ENCODE measurements at regions not wholly inside any gene's neighbourhood (a gene's known extent, or its start where the extent isn't known, plus 50 kb on each side); places are given as distances from the start of the nearest gene placed in this dataset.
"Not testable (repeated sequence)": the region's sequence is repeated elsewhere in the genome, so short reads cannot be mapped to it uniquely, and the experiment has no call there.

DNA sequence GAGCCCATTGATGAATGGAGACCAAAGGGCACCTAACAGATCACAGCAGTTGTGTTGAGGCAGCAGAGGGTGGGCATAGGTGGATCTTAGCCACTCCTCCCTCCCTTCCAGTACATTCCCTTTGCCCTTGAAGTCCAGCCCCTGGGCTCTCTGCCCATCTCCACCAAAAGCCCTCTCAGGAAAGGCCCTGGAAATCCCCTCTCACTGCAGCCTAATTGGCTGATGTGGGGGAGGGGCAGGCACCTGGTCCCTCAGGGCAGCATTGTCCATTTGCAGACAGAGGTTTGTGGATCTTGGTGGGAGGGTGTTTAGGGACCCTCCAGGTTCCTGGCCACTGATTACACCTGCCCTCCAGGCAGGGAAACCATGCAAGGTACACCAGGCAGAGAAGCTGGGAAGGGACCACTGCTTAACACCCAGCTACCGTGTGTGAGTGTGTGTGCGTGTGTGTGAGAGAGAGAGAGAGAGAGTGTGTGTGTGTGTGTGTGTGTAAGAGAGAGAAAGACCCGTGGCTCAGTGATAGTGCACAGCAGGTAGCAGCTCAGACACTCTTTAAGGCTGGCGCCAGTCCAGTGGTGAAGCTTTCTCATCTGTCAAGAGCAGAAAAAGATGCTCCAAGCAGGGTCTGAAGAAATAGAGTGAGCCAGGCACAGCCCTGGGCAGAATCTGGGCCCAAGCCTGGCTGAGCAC is 71.1 kb downstream of the MATN1 start:
- DNase-seq: peak in 1 of 2 donors; percentile 22
- no peak overlapping the region for H3K4me3 ChIP-seq (ENCODE audit: low read length in 2 of 2)

DNA sequence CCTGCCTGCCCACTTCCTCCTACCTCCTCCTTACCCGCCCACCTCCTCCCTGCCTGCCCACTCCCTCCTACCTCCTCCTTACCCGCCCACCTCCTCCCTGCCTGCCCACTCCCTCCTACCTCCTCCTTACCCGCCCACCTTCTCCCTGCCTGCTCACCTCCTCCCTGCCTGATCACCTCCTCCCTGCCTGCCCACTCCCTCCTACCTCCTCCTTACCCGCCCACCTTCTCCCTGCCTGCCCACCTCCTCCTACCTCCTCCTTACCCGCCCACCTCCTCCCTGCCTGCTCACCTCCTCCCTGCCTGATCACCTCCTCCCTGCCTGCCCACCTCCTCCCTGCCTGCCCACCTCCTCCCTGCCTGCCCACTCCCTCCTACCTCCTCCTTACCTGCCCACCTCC is 72.0 kb downstream of the MATN1 start:
- H3K27me3 ChIP-seq (ENCODE audit: control insufficient read depth in 1 of 2, insufficient read depth in 2 of 2, low read length in 1 of 2); H3K4me3 ChIP-seq (ENCODE audit: low read length in 2 of 2); H3K4me1 ChIP-seq (ENCODE audit: control insufficient read depth in 1 of 2, insufficient read depth in 2 of 2, low read length in 2 of 2); ATAC-seq (ENCODE audit: low FRiP score); intact Hi-C loops (cut with DNase I); H3K9me3 ChIP-seq (ENCODE audit: control insufficient read depth, low read length); H3K36me3 ChIP-seq (ENCODE audit: control insufficient read depth in 1 of 2, insufficient read depth in 2 of 2, low read length in 1 of 2); H3K27ac ChIP-seq (ENCODE audit: low read depth in 1 of 2, low read length in 2 of 2): not testable (repeated sequence)
- peak in 1 of 2 donors; percentile 38 for DNase-seq
- WGBS, 2 donors: 68 to 71% methylated on average over 5 of the region's 5 CpGs

More for the DNA sequence above, 71.1 kb downstream of the MATN1 start:
- ATAC-seq (ENCODE audit: low FRiP score): no peak
- no peaks in the 10 kb centered on the region for H3K4me1 ChIP-seq (ENCODE audit: control insufficient read depth in 1 of 2, insufficient read depth in 2 of 2, low read length in 2 of 2)
- no peaks in the 10 kb centered on the region for H3K36me3 ChIP-seq (ENCODE audit: control insufficient read depth in 1 of 2, insufficient read depth in 2 of 2, low read length in 1 of 2)
- no peaks in the 10 kb centered on the region for H3K9me3 ChIP-seq (ENCODE audit: control insufficient read depth, low read length)
- 54 to 61% methylated on average over 4 of the region's 4 CpGs for WGBS, 2 donors
- H3K27ac ChIP-seq (ENCODE audit: low read depth in 1 of 2, low read length in 2 of 2): no peak overlapping the region
- intact Hi-C loops (cut with DNase I): no loop called here
- peaks cover 0 to 2% of the 10 kb centered on the region in 2 donors for H3K27me3 ChIP-seq (ENCODE audit: control insufficient read depth in 1 of 2, insufficient read depth in 2 of 2, low read length in 1 of 2)

GRCh38 chr1:30650968-30651320 is 72.4 kb downstream of the MATN1 start:
- WGBS, 2 donors: 32 to 38% methylated on average over 7 of the region's 7 CpGs
- H3K4me3 ChIP-seq (ENCODE audit: low read length in 2 of 2): no peak overlapping the region
- H3K27ac ChIP-seq (ENCODE audit: low read depth in 1 of 2, low read length in 2 of 2): no peak overlapping the region
- H3K36me3 ChIP-seq (ENCODE audit: control insufficient read depth in 1 of 2, insufficient read depth in 2 of 2, low read length in 1 of 2): no peaks in the 10 kb centered on the region
- no peak for ATAC-seq (ENCODE audit: low FRiP score)
- no peaks in the 10 kb centered on the region for H3K4me1 ChIP-seq (ENCODE audit: control insufficient read depth in 1 of 2, insufficient read depth in 2 of 2, low read length in 2 of 2)
- DNase-seq: peak in 1 of 2 donors; percentile 70
- H3K27me3 ChIP-seq (ENCODE audit: control insufficient read depth in 1 of 2, insufficient read depth in 2 of 2, low read length in 1 of 2): peaks cover 0 to 2% of the 10 kb centered on the region in 2 donors
- H3K9me3 ChIP-seq (ENCODE audit: control insufficient read depth, low read length): no peaks in the 10 kb centered on the region
- intact Hi-C loops (cut with DNase I): no loop called here

- peak in 1 of 2 donors; percentile 44 for DNase-seq
- H3K4me3 ChIP-seq (ENCODE audit: low read length in 2 of 2): no peak overlapping the region
- H3K27ac ChIP-seq (ENCODE audit: low read depth in 1 of 2, low read length in 2 of 2): no peak overlapping the region
- ATAC-seq (ENCODE audit: low FRiP score): no peak
- H3K4me1 ChIP-seq (ENCODE audit: control insufficient read depth in 1 of 2, insufficient read depth in 2 of 2, low read length in 2 of 2): no peaks in the 10 kb centered on the region
- 37 to 49% methylated on average over 13 of the region's 13 CpGs for WGBS, 2 donors
- intact Hi-C loops (cut with DNase I): no loop called here
- H3K27me3 ChIP-seq (ENCODE audit: control insufficient read depth in 1 of 2, insufficient read depth in 2 of 2, low read length in 1 of 2): peaks cover 0 to 2% of the 10 kb centered on the region in 2 donors
- no peaks in the 10 kb centered on the region for H3K9me3 ChIP-seq (ENCODE audit: control insufficient read depth, low read length)
- H3K36me3 ChIP-seq (ENCODE audit: control insufficient read depth in 1 of 2, insufficient read depth in 2 of 2, low read length in 1 of 2): no peaks in the 10 kb centered on the region
These were observed 73.1 kb downstream of the MATN1 start for GRCh38 chr1:30650038-30650967.

DNA sequence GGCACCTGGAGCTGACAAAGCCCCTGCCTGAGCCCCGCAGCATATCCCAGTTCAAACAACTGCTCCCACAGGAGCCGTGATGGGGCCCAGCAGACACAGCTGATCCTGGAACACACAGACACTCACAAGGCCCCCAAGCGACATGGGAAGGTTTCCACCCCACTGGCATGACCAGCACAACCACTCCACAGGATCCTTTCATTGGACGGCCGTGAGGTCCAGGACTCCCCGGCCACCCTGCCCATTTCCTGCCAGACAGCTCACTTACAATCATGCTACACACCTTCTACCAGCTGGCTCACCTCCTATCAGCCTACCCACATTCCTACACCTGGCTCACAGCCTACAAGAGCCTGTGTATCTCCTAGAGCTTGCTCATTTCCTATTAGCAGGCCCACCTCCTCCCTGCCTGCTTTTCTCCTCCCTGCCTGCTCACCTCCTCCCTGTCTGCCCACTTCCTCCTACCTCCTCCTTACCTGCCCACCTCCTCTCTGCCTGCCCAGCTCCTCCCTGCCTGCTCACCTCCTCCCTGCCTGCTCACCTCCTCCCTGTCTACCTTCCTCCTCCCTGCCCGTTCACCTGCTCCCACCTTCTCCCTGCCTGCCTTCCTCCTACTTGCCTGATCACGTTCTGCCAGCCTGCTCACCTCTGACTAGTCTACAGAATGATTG is 73.9 kb downstream of the MATN1 start:
- Histone ChIP-seq H3K36me3 (ENCODE audit: control insufficient read depth in 1 of 2, insufficient read depth in 2 of 2, low read length in 1 of 2) (no peaks in the 10 kb centered on the region), H3K27ac (ENCODE audit: low read depth in 1 of 2, low read length in 2 of 2) (no peak overlapping the region), H3K27me3 (ENCODE audit: control insufficient read depth in 1 of 2, insufficient read depth in 2 of 2, low read length in 1 of 2) (peaks cover 0 to 2% of the 10 kb centered on the region in 2 donors), H3K4me3 (ENCODE audit: low read length in 2 of 2) (no peak overlapping the region), H3K4me1 (ENCODE audit: control insufficient read depth in 1 of 2, insufficient read depth in 2 of 2, low read length in 2 of 2) (no peaks in the 10 kb centered on the region), H3K9me3 (ENCODE audit: control insufficient read depth, low read length) (no peaks in the 10 kb centered on the region)
- DNase-seq (peak in 1 of 2 donors; percentile 66), ATAC-seq (ENCODE audit: low FRiP score) (no peak)
- 68 to 71% methylated on average over 8 of the region's 8 CpGs for WGBS, 2 donors
- intact Hi-C loops (cut with DNase I): no loop called here

DNA sequence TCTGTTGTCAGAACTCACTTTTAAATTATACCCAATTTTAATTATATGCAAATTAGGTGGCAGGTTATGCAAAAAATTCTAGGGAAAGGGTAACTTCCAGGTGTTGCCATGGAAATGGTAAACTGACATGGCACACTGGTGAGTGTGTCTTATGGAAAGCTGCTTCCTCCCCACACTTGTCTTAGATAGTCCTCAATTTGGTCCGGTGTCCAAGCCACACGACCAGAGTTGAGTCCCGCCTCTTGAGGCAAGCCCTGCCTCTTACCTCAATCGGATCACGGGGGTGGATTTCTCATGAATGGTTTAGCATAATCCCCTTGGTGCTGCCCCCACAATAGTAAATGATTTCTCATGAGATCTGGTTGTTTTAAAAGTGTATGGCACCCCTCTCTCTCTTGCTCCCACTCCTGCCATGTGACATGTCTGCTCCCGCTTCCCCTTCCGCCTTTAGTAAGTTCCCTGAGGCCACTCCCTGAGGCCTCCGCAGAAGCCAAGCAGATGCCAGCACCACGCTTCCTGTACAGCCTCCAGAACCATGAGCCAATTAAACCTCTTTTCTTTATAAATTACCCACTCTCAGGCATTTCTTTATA is 74.9 kb downstream of the MATN1 start:
- no peak for ATAC-seq (ENCODE audit: low FRiP score)
- 63 to 69% methylated on average over 9 of the region's 9 CpGs for WGBS, 2 donors

GRCh38 chr1:30645807-30646206 is 77.6 kb downstream of the MATN1 start:
- Histone ChIP-seq H3K27ac (ENCODE audit: low read depth in 1 of 2, low read length in 2 of 2) (no peak overlapping the region), H3K4me3 (ENCODE audit: low read length in 2 of 2) (no peak overlapping the region), H3K27me3 (ENCODE audit: control insufficient read depth in 1 of 2, insufficient read depth in 2 of 2, low read length in 1 of 2) (peaks cover 0 to 2% of the 10 kb centered on the region in 2 donors), H3K9me3 (ENCODE audit: control insufficient read depth, low read length) (no peaks in the 10 kb centered on the region), H3K4me1 (ENCODE audit: control insufficient read depth in 1 of 2, insufficient read depth in 2 of 2, low read length in 2 of 2) (no peaks in the 10 kb centered on the region), H3K36me3 (ENCODE audit: control insufficient read depth in 1 of 2, insufficient read depth in 2 of 2, low read length in 1 of 2) (no peaks in the 10 kb centered on the region)
- WGBS, 2 donors: 61 to 69% methylated on average over 3 of the region's 3 CpGs
- ATAC-seq (ENCODE audit: low FRiP score): no peak
- intact Hi-C loops (cut with DNase I): no loop called here
- peak in 1 of 2 donors; percentile 12 for DNase-seq

More for the DNA sequence above, 74.9 kb downstream of the MATN1 start:
- DNase-seq: peak in 1 of 2 donors; percentile 32
- Histone ChIP-seq H3K4me3 (ENCODE audit: low read length in 2 of 2) (no peak overlapping the region), H3K4me1 (ENCODE audit: control insufficient read depth in 1 of 2, insufficient read depth in 2 of 2, low read length in 2 of 2) (no peaks in the 10 kb centered on the region), H3K27ac (ENCODE audit: low read depth in 1 of 2, low read length in 2 of 2) (no peak overlapping the region), H3K36me3 (ENCODE audit: control insufficient read depth in 1 of 2, insufficient read depth in 2 of 2, low read length in 1 of 2) (no peaks in the 10 kb centered on the region), H3K27me3 (ENCODE audit: control insufficient read depth in 1 of 2, insufficient read depth in 2 of 2, low read length in 1 of 2) (peaks cover 0 to 2% of the 10 kb centered on the region in 2 donors), H3K9me3 (ENCODE audit: control insufficient read depth, low read length) (no peaks in the 10 kb centered on the region)
- intact Hi-C loops (cut with DNase I): no loop called here

DNA sequence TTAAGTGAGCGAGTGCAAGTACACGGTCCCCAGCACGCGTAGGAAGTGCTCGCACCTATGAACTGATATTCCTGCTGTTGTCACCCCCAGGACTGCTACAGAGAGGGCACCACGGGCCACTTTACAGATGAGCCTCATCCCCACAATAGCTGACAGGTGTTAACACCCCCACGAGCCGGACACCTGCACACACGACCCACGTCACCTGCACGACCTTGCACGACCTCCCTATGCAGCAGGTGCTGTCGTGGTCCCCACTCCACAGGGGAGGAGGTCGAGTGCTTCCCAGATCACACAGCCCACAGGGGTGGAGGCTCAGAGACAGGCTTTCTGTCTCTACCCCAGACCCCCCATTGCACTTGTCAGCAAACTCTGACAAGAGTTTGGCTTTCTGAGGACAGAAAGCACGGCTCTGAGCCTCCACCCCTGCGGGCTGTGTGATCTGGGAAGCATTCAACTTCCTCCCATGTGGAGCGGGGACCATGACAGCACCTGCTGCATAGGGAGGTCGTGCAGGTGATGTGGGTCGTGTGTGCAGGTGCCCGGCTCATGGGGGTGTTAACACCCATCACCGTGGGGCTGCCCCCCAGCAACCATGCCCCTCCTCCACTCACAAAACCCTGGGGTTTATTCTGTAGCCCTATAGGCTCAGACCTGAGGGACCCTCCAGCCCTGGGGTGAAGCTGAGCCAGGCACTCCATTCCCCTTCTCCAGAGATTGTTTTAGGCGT is 80.8 kb downstream of the MATN1 start:
- Histone ChIP-seq H3K4me1 (ENCODE audit: control insufficient read depth in 1 of 2, insufficient read depth in 2 of 2, low read length in 2 of 2) (no peaks in the 10 kb centered on the region), H3K27ac (ENCODE audit: low read depth in 1 of 2, low read length in 2 of 2) (no peak overlapping the region), H3K9me3 (ENCODE audit: control insufficient read depth, low read length) (no peaks in the 10 kb centered on the region), H3K27me3 (ENCODE audit: control insufficient read depth in 1 of 2, insufficient read depth in 2 of 2, low read length in 1 of 2) (no peaks in the 10 kb centered on the region), H3K4me3 (ENCODE audit: low read length in 2 of 2) (no peak overlapping the region), H3K36me3 (ENCODE audit: control insufficient read depth in 1 of 2, insufficient read depth in 2 of 2, low read length in 1 of 2) (no peaks in the 10 kb centered on the region)
- peak in 1 of 2 donors; percentile 54 for DNase-seq
- ATAC-seq (ENCODE audit: low FRiP score): no peak
- 68 to 74% methylated on average over 22 of the region's 22 CpGs for WGBS, 2 donors
- intact Hi-C loops (cut with DNase I): no loop called here

All from aorta (tissue), 5 donors.